Activated CD4-positive, alpha-beta T cell treated with anti-CD3 and anti-CD28 coated beads for 36 hours (primary cell): ENCODE measurements at regions not wholly inside any gene's neighbourhood (a gene's known extent, or its start where the extent isn't known, plus 50 kb on each side); places are given as distances from the start of the nearest gene placed in this dataset.

ENCODE experiments used
- ATAC-seq: fragments of 200-7000 bp; cut with Tn5 transposase; one replicate; pipeline ENCODE4 v1.10.0; 2021; ENCODE audit warnings: mild to moderate bottlenecking, moderate library complexity
- CTCF ChIA-PET: fragments of 350-600 bp; sonication (Branson Sonifier 250); formaldehyde crosslinking; loops from one replicate; lab custom pipeline; 2021; ENCODE audit warnings: antibody characterized with exemption; lab: Charles Lee
- POLR2A ChIA-PET: fragments of 350-600 bp; sonication (Branson Sonifier 250); formaldehyde crosslinking; loops from one replicate; lab custom pipeline; 2021; ENCODE audit warnings: antibody characterized with exemption, inconsistent platforms; lab: Charles Lee
- DNase-seq: peaks from one replicate; pipeline ENCODE4 v3.0.0-alpha.2; 2020
- H3K27ac Mint-ChIP-seq: one replicate; pipeline ENCODE4 v1.8.0; 2021; ENCODE audit warnings: mixed read lengths
- H3K27me3 Mint-ChIP-seq: one replicate; pipeline ENCODE4 v1.8.0; 2021; ENCODE audit warnings: mixed read lengths
- H3K36me3 Mint-ChIP-seq: one replicate; pipeline ENCODE4 v1.8.0; 2021; ENCODE audit warnings: low read depth, mixed read lengths
- H3K4me1 Mint-ChIP-seq: one replicate; pipeline ENCODE4 v1.8.0; 2021; ENCODE audit warnings: mixed read lengths
- H3K4me3 Mint-ChIP-seq: one replicate; pipeline ENCODE4 v1.8.0; 2021; ENCODE audit warnings: mild to moderate bottlenecking, moderate library complexity, mixed read lengths
- H3K9me3 Mint-ChIP-seq: one replicate; pipeline ENCODE4 v1.8.0; 2021; ENCODE audit warnings: low read depth, mixed read lengths
- intact Hi-C, 2 experiments: fragments of 100-400 bp; cut with DNase I in 1 of 2; cut with micrococcal nuclease in 1 of 2; formaldehyde crosslinking; loops; one replicate each; pipeline versions ENCODE4 v1.14.2 to v1.15.1; 2022 to 2024; cut with DNase I, micrococcal nuclease

- ChIA-PET CTCF (no interaction called here), POLR2A (no interaction called here)
- H3K4me3 Mint-ChIP-seq = no peak overlapping the region
- DNase-seq (no peak), ATAC-seq (no peak)
- no peak overlapping the region for H3K27ac Mint-ChIP-seq
- no peaks in the 10 kb centered on the region for H3K4me1 Mint-ChIP-seq
- peaks cover under 1% of the 10 kb centered on the region for H3K9me3 Mint-ChIP-seq
- no peaks in the 10 kb centered on the region for H3K27me3 Mint-ChIP-seq
- H3K36me3 Mint-ChIP-seq = no peaks in the 10 kb centered on the region
- intact Hi-C loops = no loop called here
Observed at GRCh38 chr10:57015595-57016318, 654.7 kb upstream of the ZWINT start.

GRCh38 chr10:57015187-57015586, 654.1 kb upstream of the ZWINT start:
- Mint-ChIP-seq H3K9me3 (no peaks in the 10 kb centered on the region), H3K36me3 (no peaks in the 10 kb centered on the region), H3K27me3 (no peaks in the 10 kb centered on the region), H3K4me1 (no peaks in the 10 kb centered on the region), H3K4me3 (no peak overlapping the region), H3K27ac (no peak overlapping the region)
- intact Hi-C loops = no loop called here
- CTCF ChIA-PET = no interaction called here
- no peak for ATAC-seq
- POLR2A ChIA-PET = no interaction called here
- DNase-seq = no peak

GRCh38 chr10:57014758-57015157, 653.7 kb upstream of the ZWINT start:
- POLR2A ChIA-PET = no interaction called here
- H3K36me3 Mint-ChIP-seq = no peaks in the 10 kb centered on the region
- intact Hi-C loops = no loop called here

GRCh38 chr10:57008189-57008588, 647.1 kb upstream of the ZWINT start:
- intact Hi-C loops = no loop called here
- Mint-ChIP-seq H3K27me3 (no peaks in the 10 kb centered on the region), H3K9me3 (peaks cover 2% of the 10 kb centered on the region), H3K27ac (no peak overlapping the region), H3K36me3 (no peaks in the 10 kb centered on the region), H3K4me1 (no peaks in the 10 kb centered on the region), H3K4me3 (no peak overlapping the region)
- POLR2A ChIA-PET = no interaction called here
- ATAC-seq = no peak
- CTCF ChIA-PET = no interaction called here
- DNase-seq = no peak

More at GRCh38 chr10:57014758-57015157, 653.7 kb upstream of the ZWINT start:
- no peak for ATAC-seq
- H3K4me1 Mint-ChIP-seq = no peaks in the 10 kb centered on the region
- DNase-seq = no peak
- no peak overlapping the region for H3K4me3 Mint-ChIP-seq
- CTCF ChIA-PET = no interaction called here
- H3K9me3 Mint-ChIP-seq = no peaks in the 10 kb centered on the region
- no peak overlapping the region for H3K27ac Mint-ChIP-seq
- H3K27me3 Mint-ChIP-seq = no peaks in the 10 kb centered on the region

GRCh38 chr10:56991591-56992069, 630.6 kb upstream of the ZWINT start:
- H3K27ac Mint-ChIP-seq = no peak overlapping the region
- H3K36me3 Mint-ChIP-seq = no peaks in the 10 kb centered on the region
- ChIA-PET CTCF (no interaction called here), POLR2A (no interaction called here)
- ATAC-seq = no peak
- no peak for DNase-seq
- H3K27me3 Mint-ChIP-seq = no peaks in the 10 kb centered on the region
- intact Hi-C loops = no loop called here
- H3K4me1 Mint-ChIP-seq = no peaks in the 10 kb centered on the region
- peaks cover 13% of the 10 kb centered on the region for H3K9me3 Mint-ChIP-seq
- no peak overlapping the region for H3K4me3 Mint-ChIP-seq

GRCh38 chr10:56975513-56975912, 614.5 kb upstream of the ZWINT start:
- DNase-seq (no peak), ATAC-seq (no peak)
- Mint-ChIP-seq H3K27ac (no peak overlapping the region), H3K27me3 (no peaks in the 10 kb centered on the region), H3K4me1 (no peaks in the 10 kb centered on the region), H3K36me3 (no peaks in the 10 kb centered on the region), H3K4me3 (no peak overlapping the region), H3K9me3 (peaks cover 15% of the 10 kb centered on the region)
- ChIA-PET CTCF (no interaction called here), POLR2A (interaction anchor here (0.6 kb wide), 1 partner anchor 72 kb away, joined by 3 read pairs; no protein-coding TSS in a partner anchor)
- intact Hi-C loops = no loop called here

GRCh38 chr10:56973766-56974165, 612.7 kb upstream of the ZWINT start:
- no peaks in the 10 kb centered on the region for H3K36me3 Mint-ChIP-seq
- intact Hi-C loops = no loop called here
- ChIA-PET POLR2A (no interaction called here), CTCF (no interaction called here)
- no peak overlapping the region for H3K27ac Mint-ChIP-seq
- DNase-seq = no peak
- H3K4me3 Mint-ChIP-seq = no peak overlapping the region
- ATAC-seq = no peak
- peaks cover 11% of the 10 kb centered on the region for H3K9me3 Mint-ChIP-seq
- H3K4me1 Mint-ChIP-seq = no peaks in the 10 kb centered on the region
- no peaks in the 10 kb centered on the region for H3K27me3 Mint-ChIP-seq

GRCh38 chr10:56943221-56943755, 582.2 kb upstream of the ZWINT start:
- ATAC-seq = no peak
- ChIA-PET POLR2A (no interaction called here), CTCF (no interaction called here)
- no peaks in the 10 kb centered on the region for H3K27me3 Mint-ChIP-seq
- no peaks in the 10 kb centered on the region for H3K4me1 Mint-ChIP-seq
- no peak overlapping the region for H3K4me3 Mint-ChIP-seq
- no peak for DNase-seq
- intact Hi-C loops = no loop called here
- no peaks in the 10 kb centered on the region for H3K36me3 Mint-ChIP-seq
- no peak overlapping the region for H3K27ac Mint-ChIP-seq
- H3K9me3 Mint-ChIP-seq = peaks cover 5% of the 10 kb centered on the region

- ATAC-seq (no peak), DNase-seq (no peak)
- Mint-ChIP-seq H3K4me1 (no peaks in the 10 kb centered on the region), H3K27me3 (no peaks in the 10 kb centered on the region), H3K27ac (no peak overlapping the region), H3K4me3 (no peak overlapping the region), H3K36me3 (no peaks in the 10 kb centered on the region), H3K9me3 (peaks cover 9% of the 10 kb centered on the region)
- CTCF ChIA-PET = no interaction called here
- POLR2A ChIA-PET = no interaction called here
- intact Hi-C loops = no loop called here
Observed at GRCh38 chr10:56934515-56934914, 573.5 kb upstream of the ZWINT start.

- Mint-ChIP-seq H3K9me3 (peaks cover 16% of the 10 kb centered on the region), H3K27me3 (no peaks in the 10 kb centered on the region), H3K27ac (no peak overlapping the region), H3K36me3 (no peaks in the 10 kb centered on the region), H3K4me1 (no peaks in the 10 kb centered on the region), H3K4me3 (no peak overlapping the region)
- CTCF ChIA-PET = no interaction called here
- DNase-seq (no peak), ATAC-seq (no peak)
- POLR2A ChIA-PET = no interaction called here
- intact Hi-C loops = no loop called here
Observed at GRCh38 chr10:56928714-56929113, 567.7 kb upstream of the ZWINT start.

- ATAC-seq = no peak
Observed at GRCh38 chr10:56927701-56928100, 566.6 kb upstream of the ZWINT start.

GRCh38 chr10:56920601-56921261, 559.7 kb upstream of the ZWINT start:
- H3K27ac Mint-ChIP-seq = no peak overlapping the region
- ATAC-seq (no peak), DNase-seq (no peak)
- H3K4me3 Mint-ChIP-seq = no peak overlapping the region
- H3K36me3 Mint-ChIP-seq = no peaks in the 10 kb centered on the region
- intact Hi-C loops = no loop called here
- ChIA-PET CTCF (interaction anchor here (1.7 kb wide), 1 partner anchor 9 kb away, joined by 3 read pairs; no protein-coding TSS in a partner anchor), POLR2A (no interaction called here)
- H3K9me3 Mint-ChIP-seq = peaks cover 21% of the 10 kb centered on the region
- H3K27me3 Mint-ChIP-seq = no peaks in the 10 kb centered on the region
- H3K4me1 Mint-ChIP-seq = no peaks in the 10 kb centered on the region

More at GRCh38 chr10:56927701-56928100, 566.6 kb upstream of the ZWINT start:
- POLR2A ChIA-PET = no interaction called here
- no peak overlapping the region for H3K4me3 Mint-ChIP-seq
- CTCF ChIA-PET = interaction anchor here (0.6 kb wide), 1 partner anchor 13 kb away, joined by 3 read pairs; no protein-coding TSS in a partner anchor
- DNase-seq = no peak
- no peaks in the 10 kb centered on the region for H3K27me3 Mint-ChIP-seq
- H3K9me3 Mint-ChIP-seq = peaks cover 16% of the 10 kb centered on the region
- intact Hi-C loops = no loop called here
- H3K36me3 Mint-ChIP-seq = no peaks in the 10 kb centered on the region
- H3K4me1 Mint-ChIP-seq = no peaks in the 10 kb centered on the region
- no peak overlapping the region for H3K27ac Mint-ChIP-seq
